Neural progenitor cell (in vitro differentiated cells): ENCODE measurements at regions not wholly inside any gene's neighbourhood (a gene's known extent, or its start where the extent isn't known, plus 50 kb on each side); places are given as distances from the start of the nearest gene placed in this dataset.

Experiments
- DNase-seq: peaks from one replicate; pipeline ENCODE4 v3.0.0-alpha.2; 2016; ENCODE audit warnings: low spot score
- H2AFZ ChIP-seq: fragments of 200-600 bp; sonication (generic); replicated peaks from 2 replicates; pipeline ENCODE4 v1.6.1; 2016; ENCODE audit warnings: antibody characterized with exemption
- H3F3A ChIP-seq: fragments of 200-600 bp; sonication (generic); 2 replicates; pipeline ENCODE4 v1.6.1; 2016; ENCODE audit warnings: antibody characterized with exemption, low read depth
- H3K27ac ChIP-seq: fragments of 200-600 bp; sonication (generic); 2 replicates; pipeline ENCODE4 v1.5.1; 2016; ENCODE audit warnings: mild to moderate bottlenecking
- H3K27me3 ChIP-seq: fragments of 200-600 bp; sonication (generic); 2 replicates; pipeline ENCODE4 v1.6.1; 2016; ENCODE audit warnings: mild to moderate bottlenecking, moderate library complexity
- H3K36me3 ChIP-seq: fragments of 200-600 bp; sonication (generic); 2 replicates; pipeline ENCODE4 v1.5.1; 2016
- H3K4me1 ChIP-seq: fragments of 200-600 bp; sonication (generic); 2 replicates; pipeline ENCODE4 v1.6.1; 2016; ENCODE audit warnings: mixed run types
- H3K4me2 ChIP-seq: fragments of 200-600 bp; sonication (generic); 2 replicates; pipeline ENCODE4 v1.6.1; 2016
- H3K4me3 ChIP-seq: fragments of 200-600 bp; sonication (generic); 2 replicates; pipeline ENCODE4 v1.5.1; 2016
- H3K79me2 ChIP-seq: fragments of 200-600 bp; sonication (generic); 2 replicates; pipeline ENCODE4 v1.6.1; 2016; ENCODE audit warnings: low read depth
- H3K9ac ChIP-seq: fragments of 200-600 bp; sonication (generic); 2 replicates; pipeline ENCODE4 v1.6.1; 2016
- H3K9me3 ChIP-seq: fragments of 200-600 bp; sonication (generic); 2 replicates; pipeline ENCODE4 v1.5.1; 2016; ENCODE audit warnings: low read depth
- H4K20me1 ChIP-seq: fragments of 200-600 bp; sonication (generic); 2 replicates; pipeline ENCODE4 v1.6.1; 2016; ENCODE audit warnings: low read depth
- H3K27ac Mint-ChIP-seq: 3 replicates; pipeline ENCODE4 v1.8.0; 2021; ENCODE audit warnings: mixed read lengths
- H3K27me3 Mint-ChIP-seq: 2 replicates; pipeline ENCODE4 v1.8.0; 2022; ENCODE audit warnings: low read depth, mild to moderate bottlenecking, inconsistent platforms, moderate library complexity, mixed read lengths; ENCODE audit not compliant: insufficient read depth
- H3K36me3 Mint-ChIP-seq: 3 replicates; pipeline ENCODE4 v1.8.0; 2021; ENCODE audit warnings: mixed read lengths
- H3K4me1 Mint-ChIP-seq: 3 replicates; pipeline ENCODE4 v1.8.0; 2021; ENCODE audit warnings: mixed read lengths
- H3K4me3 Mint-ChIP-seq: 3 replicates; pipeline ENCODE4 v1.8.0; 2021; ENCODE audit warnings: mild to moderate bottlenecking, moderate library complexity, mixed read lengths
- H3K9me3 Mint-ChIP-seq: 3 replicates; pipeline ENCODE4 v1.8.0; 2020; ENCODE audit warnings: mixed read lengths
- CTCF ChIP-seq: fragments of 200-600 bp; sonication (generic); IDR thresholded peaks from 2 replicates; pipeline ENCODE4 v1.5.1; 2017; ENCODE audit warnings: antibody characterized with exemption, mild to moderate bottlenecking
- EZH2 ChIP-seq: fragments of 200-600 bp; sonication (generic); IDR thresholded peaks from 2 replicates; pipeline ENCODE4 v1.6.1; 2017; ENCODE audit warnings: antibody characterized with exemption, mild to moderate bottlenecking, moderate library complexity
- EZH2phosphoT487 ChIP-seq: fragments of 200-600 bp; sonication (generic); IDR thresholded peaks from 2 replicates; pipeline ENCODE4 v1.6.1; 2017; ENCODE audit warnings: antibody characterized with exemption

DNA sequence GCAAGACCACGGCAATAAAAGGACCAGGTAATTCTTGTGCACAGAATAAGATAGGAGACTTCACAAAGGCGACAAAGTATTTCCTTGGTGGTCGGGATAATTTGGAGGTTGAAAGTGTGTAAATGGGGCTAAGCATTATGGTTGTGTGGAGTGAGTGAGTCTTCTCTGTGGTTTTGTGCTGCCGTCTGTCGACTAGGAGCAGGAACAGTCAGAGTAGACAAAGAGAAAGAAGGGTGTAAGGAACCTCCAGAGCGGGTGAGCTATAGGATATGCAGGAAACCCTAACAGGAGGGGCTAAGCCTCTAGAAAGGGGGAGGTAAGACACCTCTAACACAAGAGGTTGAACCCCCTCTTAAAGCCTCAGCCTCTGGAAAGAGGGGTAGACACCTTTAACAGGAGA lies 201.6 kb downstream of the SH2D4B start:
- Histone ChIP-seq H3K79me2 (no peaks in the 10 kb centered on the region), H3K4me3 (no peak overlapping the region), H3K4me2 (peak overlapping the region; percentile 50), H3F3A (no peaks in the 10 kb centered on the region), H3K27ac (no peak overlapping the region), H3K27me3 (no peaks in the 10 kb centered on the region), H3K4me1 (peaks cover 19% of the 10 kb centered on the region), H4K20me1 (no peaks in the 10 kb centered on the region), H2AFZ (no peak overlapping the region), H3K9ac (no peak overlapping the region), H3K9me3 (no peaks in the 10 kb centered on the region), H3K36me3 (no peaks in the 10 kb centered on the region)
- no peak overlapping the region for H3K4me3 Mint-ChIP-seq
- no peaks in the 10 kb centered on the region for H3K36me3 Mint-ChIP-seq
- no peak for DNase-seq
- H3K4me1 Mint-ChIP-seq = peaks cover 5% of the 10 kb centered on the region
- no peak overlapping the region for H3K27ac Mint-ChIP-seq
- H3K9me3 Mint-ChIP-seq = peaks cover 10% of the 10 kb centered on the region
- H3K27me3 Mint-ChIP-seq = peaks cover 2% of the 10 kb centered on the region
- TF ChIP-seq EZH2 = no peak

- H3F3A ChIP-seq = no peaks in the 10 kb centered on the region
- H3K9me3 ChIP-seq = no peaks in the 10 kb centered on the region
- Mint-ChIP-seq H3K9me3 (peaks cover 10% of the 10 kb centered on the region), H3K27me3 (peaks cover 6% of the 10 kb centered on the region), H3K4me1 (peaks cover 5% of the 10 kb centered on the region), H3K27ac (no peak overlapping the region), H3K36me3 (no peaks in the 10 kb centered on the region), H3K4me3 (no peak overlapping the region)
- H3K27ac ChIP-seq = no peak overlapping the region
- H3K4me3 ChIP-seq = no peak overlapping the region
- DNase-seq = no peak
- H3K4me2 ChIP-seq = no peak overlapping the region
- H3K9ac ChIP-seq = no peak overlapping the region
- H4K20me1 ChIP-seq = no peaks in the 10 kb centered on the region
- TF ChIP-seq EZH2 (no peak), CTCF (no peak), EZH2phosphoT487 (no peak)
- H3K79me2 ChIP-seq = no peaks in the 10 kb centered on the region
- no peak overlapping the region for H2AFZ ChIP-seq
- H3K27me3 ChIP-seq = no peaks in the 10 kb centered on the region
- H3K4me1 ChIP-seq = peaks cover 19% of the 10 kb centered on the region
- no peaks in the 10 kb centered on the region for H3K36me3 ChIP-seq
Measured at GRCh38 chr10:80739963-80740715, 202.4 kb downstream of the SH2D4B start.

DNA sequence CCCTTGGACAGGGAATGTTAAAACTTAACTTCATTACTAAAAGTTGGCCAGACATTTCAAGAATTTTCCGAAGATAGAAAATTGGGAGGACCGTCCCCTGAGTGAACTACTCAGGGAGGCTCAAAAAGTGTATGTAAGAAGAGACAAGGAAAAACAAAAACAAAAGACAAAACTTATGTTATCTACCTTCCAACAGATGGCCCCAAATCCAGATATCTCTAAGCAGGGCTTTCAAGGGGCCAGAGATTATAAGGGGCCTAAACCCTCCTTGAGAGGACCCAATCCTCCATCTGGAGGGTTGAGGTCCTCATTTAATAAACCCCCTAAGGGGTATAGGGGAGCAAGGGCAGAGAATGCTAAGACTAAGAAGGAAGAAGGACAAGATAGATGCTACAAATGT lies 203.6 kb downstream of the SH2D4B start:
- no peak overlapping the region for H3K4me2 ChIP-seq
- H3K4me1 Mint-ChIP-seq = peaks cover 5% of the 10 kb centered on the region
- H4K20me1 ChIP-seq = no peaks in the 10 kb centered on the region
- TF ChIP-seq CTCF = no peak
- TF ChIP-seq EZH2 = no peak
- no peak for TF ChIP-seq EZH2phosphoT487
- no peaks in the 10 kb centered on the region for H3K79me2 ChIP-seq
- H3K4me3 ChIP-seq = no peak overlapping the region
- H2AFZ ChIP-seq = no peak overlapping the region
- no peak overlapping the region for H3K4me3 Mint-ChIP-seq
- H3K36me3 ChIP-seq = no peaks in the 10 kb centered on the region
- H3K27me3 ChIP-seq = no peaks in the 10 kb centered on the region
- no peak overlapping the region for H3K27ac Mint-ChIP-seq
- no peaks in the 10 kb centered on the region for H3F3A ChIP-seq
- peaks cover 19% of the 10 kb centered on the region for H3K4me1 ChIP-seq
- DNase-seq = no peak
- no peak overlapping the region for H3K9ac ChIP-seq
- peaks cover 10% of the 10 kb centered on the region for H3K9me3 Mint-ChIP-seq
- no peaks in the 10 kb centered on the region for H3K36me3 Mint-ChIP-seq
- H3K9me3 ChIP-seq = no peaks in the 10 kb centered on the region
- H3K27ac ChIP-seq = no peak overlapping the region
- peaks cover 6% of the 10 kb centered on the region for H3K27me3 Mint-ChIP-seq

- no peaks in the 10 kb centered on the region for H3K9me3 Mint-ChIP-seq
- H2AFZ ChIP-seq = no peak overlapping the region
- H4K20me1 ChIP-seq = no peaks in the 10 kb centered on the region
Measured at GRCh38 chr10:80750268-80750667, 212.6 kb downstream of the SH2D4B start.

More at GRCh38 chr10:80750268-80750667, 212.6 kb downstream of the SH2D4B start:
- no peak overlapping the region for H3K9ac ChIP-seq
- H3K27me3 Mint-ChIP-seq = peaks cover 7% of the 10 kb centered on the region
- no peaks in the 10 kb centered on the region for H3K4me1 Mint-ChIP-seq
- no peak overlapping the region for H3K27ac ChIP-seq
- H3K27ac Mint-ChIP-seq = no peak overlapping the region
- H3K27me3 ChIP-seq = no peaks in the 10 kb centered on the region
- no peaks in the 10 kb centered on the region for H3K9me3 ChIP-seq
- H3F3A ChIP-seq = no peaks in the 10 kb centered on the region
- H3K4me3 ChIP-seq = no peak overlapping the region
- H3K36me3 Mint-ChIP-seq = no peaks in the 10 kb centered on the region
- H3K4me1 ChIP-seq = peaks cover 6% of the 10 kb centered on the region
- H3K36me3 ChIP-seq = no peaks in the 10 kb centered on the region
- DNase-seq = no peak
- no peak overlapping the region for H3K4me3 Mint-ChIP-seq
- H3K79me2 ChIP-seq = no peaks in the 10 kb centered on the region
- no peak overlapping the region for H3K4me2 ChIP-seq
- no peak for TF ChIP-seq CTCF
- no peak for TF ChIP-seq EZH2phosphoT487
- TF ChIP-seq EZH2 = no peak
